WI38 (cell line): ENCODE measurements at regions not wholly inside any gene's neighbourhood (a gene's known extent, or its start where the extent isn't known, plus 50 kb on each side); places are given as distances from the start of the nearest gene placed in this dataset.

Experiments used
- H3K4me3 ChIP-seq: 2 replicates; pipeline ENCODE4 v1.5.1; 2011; ENCODE audit warnings: low read depth, mild to moderate bottlenecking, control low read depth, low read length
- CTCF ChIP-seq: IDR thresholded peaks from 2 replicates; pipeline ENCODE4 v1.5.1; 2012; ENCODE audit warnings: low read depth, mild to moderate bottlenecking, control low read depth, low read length

- no peak for TF ChIP-seq CTCF
Observed at GRCh38 chr2:235366390-235366789, 127.5 kb upstream of the AGAP1 start.

DNA sequence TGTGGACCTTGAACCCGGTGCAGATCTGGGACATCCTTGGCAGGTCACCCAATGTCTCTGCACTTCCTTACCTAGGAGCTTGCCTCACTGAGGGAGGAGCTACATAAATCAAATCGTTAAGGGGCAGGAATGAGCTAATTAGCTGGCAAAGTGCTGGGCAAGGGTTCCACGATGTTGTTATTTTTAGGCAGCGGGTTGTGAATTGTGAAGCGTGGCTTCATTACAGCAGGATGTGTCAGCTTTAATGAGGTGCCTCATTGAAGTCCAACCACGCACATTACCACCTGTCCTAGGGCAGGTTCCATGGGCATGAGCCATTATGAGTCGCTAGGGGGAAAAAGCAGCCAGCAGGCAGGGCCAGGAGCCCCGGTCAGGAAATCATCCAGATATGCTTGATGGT, 127.0 kb upstream of the AGAP1 start:
- TF ChIP-seq CTCF, result no peak
- H3K4me3 ChIP-seq, result no peak overlapping the region

More at GRCh38 chr2:235366390-235366789, 127.5 kb upstream of the AGAP1 start:
- H3K4me3 ChIP-seq, result no peak overlapping the region

DNA sequence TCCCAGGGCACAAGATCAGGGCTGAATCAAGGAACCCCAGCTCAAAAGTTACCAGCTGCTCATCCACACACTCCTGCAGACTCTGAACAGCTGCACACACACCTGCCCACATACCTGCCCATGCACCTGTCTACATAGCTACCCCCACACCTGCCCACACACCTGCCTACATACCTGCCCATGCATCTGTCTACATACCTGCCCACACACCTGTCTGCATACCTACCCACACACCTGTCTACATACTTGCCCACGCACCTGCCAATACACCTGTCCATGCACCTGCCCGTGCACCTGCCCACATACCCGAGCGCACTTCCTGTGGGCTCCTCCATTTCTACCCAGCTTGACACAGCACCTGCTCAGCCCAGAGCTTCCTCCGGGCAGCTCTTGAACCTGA, 122.8 kb upstream of the AGAP1 start:
- no peak overlapping the region for H3K4me3 ChIP-seq
- TF ChIP-seq CTCF, result no peak

GRCh38 chr2:235373171-235373570, 120.7 kb upstream of the AGAP1 start:
- H3K4me3 ChIP-seq, result no peak overlapping the region
- no peak for TF ChIP-seq CTCF

- TF ChIP-seq CTCF, result no peak
- no peak overlapping the region for H3K4me3 ChIP-seq
Observed at GRCh38 chr2:235377176-235377575, 116.7 kb upstream of the AGAP1 start.

GRCh38 chr2:235378246-235378645, 115.6 kb upstream of the AGAP1 start:
- no peak overlapping the region for H3K4me3 ChIP-seq
- no peak for TF ChIP-seq CTCF

DNA sequence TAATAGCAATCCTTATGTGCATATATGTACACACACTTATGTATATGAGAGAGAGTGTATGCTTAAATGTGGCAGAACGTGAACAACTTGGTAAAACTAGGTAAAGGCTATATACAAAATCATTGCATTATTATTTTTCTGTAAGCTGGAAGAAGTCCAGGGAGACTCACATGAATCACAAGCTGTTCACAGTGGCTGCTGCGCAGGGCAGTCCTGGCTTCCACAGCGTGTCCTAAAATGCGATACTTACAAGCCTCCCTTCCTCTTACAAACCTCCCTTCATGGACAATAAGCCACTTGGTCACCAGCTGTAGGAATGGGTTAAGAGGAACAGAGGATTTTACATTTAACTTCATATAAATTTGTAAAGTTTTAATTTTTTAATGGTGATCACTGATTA, 114.9 kb upstream of the AGAP1 start:
- no peak overlapping the region for H3K4me3 ChIP-seq
- TF ChIP-seq CTCF, result no peak
